A549 (cell line): ENCODE measurements at regions not wholly inside any gene's neighbourhood (a gene's known extent, or its start where the extent isn't known, plus 50 kb on each side); places are given as distances from the start of the nearest gene placed in this dataset.

ENCODE experiments used
- ATAC-seq, 2 experiments: fragments of 200-7000 bp in 1 of 2; fragments of >200 bp in 1 of 2; cut with Nextera tagmentation in 1 of 2; cut with Tn5 transposase in 1 of 2; 3 replicates each; pipeline versions ENCODE4 v1.8.0 to v1.9.1; 2018 to 2020; ENCODE audit warnings: mild to moderate bottlenecking in 1 of 2, moderate library complexity in 1 of 2
- CTCF ChIA-PET: fragments of 300-600 bp; sonication (Branson Sonifier 250); formaldehyde crosslinking; extraction: SDS; loops from one replicate; lab custom pipeline; 2021; ENCODE audit warnings: antibody characterized with exemption, inconsistent platforms; lab: Yijun Ruan, JAX
- POLR2A ChIA-PET: fragments of 350-600 bp; formaldehyde crosslinking; extraction: SDS; loops from one replicate; lab custom pipeline; 2021; ENCODE audit warnings: antibody characterized with exemption, inconsistent platforms; lab: Yijun Ruan, JAX
- DNase-seq, 2 experiments: peaks; one replicate each; pipeline versions ENCODE4 v3.0.0 to v3.0.0-alpha.2; 2011 to 2016; ENCODE audit warnings: low read depth in 1 of 2, low spot score in 1 of 2
- FAIRE-seq: peaks from 2 replicates; lab custom pipeline; 2011; peaks lifted over from hg19 to GRCh38; lab: Jason Lieb, UNC
- H3K27ac ChIP-seq, 2 experiments: fragments of >200 bp; sonication (Bioruptor Twin); formaldehyde crosslinking; 3 replicates each; pipeline ENCODE4 v1.5.1; 2016 to 2017
- H3K4me1 ChIP-seq: fragments of >200 bp; sonication (Bioruptor Twin); formaldehyde crosslinking; 3 replicates; pipeline ENCODE4 v1.6.1; 2016
- H3K4me2 ChIP-seq: fragments of >200 bp; sonication (Bioruptor Twin); formaldehyde crosslinking; 3 replicates; pipeline ENCODE4 v1.6.1; 2016
- H3K4me3 ChIP-seq: fragments of >200 bp; sonication (Bioruptor Twin); formaldehyde crosslinking; 3 replicates; pipeline ENCODE4 v1.5.1; 2016
- H3K9me3 ChIP-seq: fragments of >200 bp; sonication (Bioruptor Twin); formaldehyde crosslinking; 3 replicates; pipeline ENCODE4 v1.6.1; 2016
- E2F6 ChIP-seq: IDR thresholded peaks from 2 replicates; pipeline ENCODE4 v1.6.1; 2012; ENCODE audit warnings: low read depth, borderline replicate concordance
- EHMT2 ChIP-seq: fragments of 200-600 bp; sonication (generic); IDR thresholded peaks from 2 replicates; pipeline ENCODE4 v1.6.1; 2016; ENCODE audit warnings: antibody characterized with exemption, low read depth, mild to moderate bottlenecking, moderate library complexity
- FOSB ChIP-seq: fragments of 250-450 bp; sonication (Bioruptor Pico); IDR thresholded peaks from 2 replicates; pipeline ENCODE4 v1.5.0; 2020; ENCODE audit warnings: mild to moderate bottlenecking, moderate library complexity
- FOSL2 ChIP-seq, 2 experiments: fragments of 450-650 bp in 1 of 2; fragments of >200 bp in 1 of 2; sonication (Bioruptor Twin) in 1 of 2; formaldehyde crosslinking; IDR thresholded peaks; 2 replicates each; pipeline versions ENCODE4 v1.5.0 to v1.6.1; 2016 to 2020; ENCODE audit warnings: mild to moderate bottlenecking in 1 of 2, moderate library complexity in 1 of 2
- FOXS1 ChIP-seq: fragments of 250-450 bp; sonication (Bioruptor Pico); IDR thresholded peaks from 2 replicates; pipeline ENCODE4 v1.5.0; 2020; ENCODE audit warnings: mild to moderate bottlenecking, moderate library complexity
- HMGXB4 ChIP-seq: fragments of 250-450 bp; sonication (Bioruptor Pico); IDR thresholded peaks from 2 replicates; pipeline ENCODE4 v1.5.0; 2021; ENCODE audit warnings: mild to moderate bottlenecking, moderate library complexity, borderline replicate concordance
- MAFK ChIP-seq: fragments of 450-650 bp; IDR thresholded peaks from 2 replicates; pipeline ENCODE4 v1.6.1; 2014; ENCODE audit not compliant: partially characterized antibody
- MYC ChIP-seq: IDR thresholded peaks from 2 replicates; pipeline ENCODE4 v1.6.1; 2012; ENCODE audit warnings: mild to moderate bottlenecking, inconsistent platforms, low read length, improper control_type of control experiment, borderline replicate concordance
- PHF8 ChIP-seq: fragments of 200-600 bp; sonication (generic); IDR thresholded peaks from 2 replicates; pipeline ENCODE4 v1.6.1; 2016; ENCODE audit warnings: low read depth, mild to moderate bottlenecking, antibody characterized with exemption, moderate library complexity, borderline replicate concordance
- RNF2 ChIP-seq: fragments of 200-600 bp; sonication (generic); IDR thresholded peaks from 2 replicates; pipeline ENCODE4 v1.6.1; 2016; ENCODE audit warnings: low read depth, mild to moderate bottlenecking, antibody characterized with exemption, moderate library complexity, borderline replicate concordance
- SREBF2 ChIP-seq: fragments of 450-650 bp; IDR thresholded peaks from 2 replicates; pipeline ENCODE4 v1.6.1; 2014; ENCODE audit warnings: mild to moderate bottlenecking, moderate library complexity
- TFCP2L1 ChIP-seq: fragments of 250-450 bp; sonication (Bioruptor Pico); IDR thresholded peaks from 2 replicates; pipeline ENCODE4 v1.5.0; 2021; ENCODE audit warnings: mild to moderate bottlenecking
- ZC3H11A ChIP-seq: fragments of 450-650 bp; IDR thresholded peaks from 2 replicates; pipeline ENCODE4 v1.6.1; 2014; ENCODE audit warnings: antibody characterized with exemption, mild to moderate bottlenecking
- WGBS: methylation state at CpG from one replicate; pipeline ENCODE4 v1.1.6; 2017; ENCODE audit errors: missing lambda C conversion rate; 5-methylcytosine and 5-hydroxymethylcytosine counted together
- TF ChIP-seq, protein P1 (sequence below): fragments of 150-350 bp; IDR thresholded peaks from 2 replicates; pipeline ENCODE4 v1.6.1; 2014; ENCODE audit warnings: low read depth, mild to moderate bottlenecking, low read length
- TF ChIP-seq, protein P2 (sequence below): fragments of >200 bp; sonication (Bioruptor Twin); formaldehyde crosslinking; IDR thresholded peaks from 3 replicates; pipeline ENCODE4 v1.6.1; 2016
- TF ChIP-seq, protein P3 (sequence below): fragments of 250-450 bp; sonication (Bioruptor Pico); IDR thresholded peaks from 2 replicates; pipeline ENCODE4 v1.5.0; 2020; ENCODE audit warnings: low read depth, mild to moderate bottlenecking, moderate library complexity

DNA sequence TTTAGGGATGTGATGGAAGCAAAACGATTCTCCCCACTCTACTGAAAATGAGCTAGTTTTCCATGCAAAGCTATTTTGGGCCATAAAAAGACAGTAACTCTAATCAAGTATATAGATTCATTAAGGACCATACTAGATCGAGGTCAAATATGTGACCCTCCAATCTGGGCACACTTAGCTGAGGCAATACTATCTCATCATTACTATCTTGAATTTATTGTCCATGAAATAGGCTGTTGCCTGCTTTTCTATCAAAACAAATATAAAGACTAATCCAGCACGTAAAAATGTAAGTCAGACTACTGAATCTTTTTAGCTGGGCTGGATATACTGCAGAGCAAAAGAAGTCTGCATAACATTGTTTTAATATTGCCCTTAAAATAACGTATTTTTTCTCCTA is 943.1 kb downstream of the NR2F1-AS1 start:
- no peak for TF ChIP-seq FOSL2 (IDR thresholded peaks at IDR 0.05)
- no peak for TF ChIP-seq FOSL2 (CRISPR knock-in tag; IDR thresholded peaks at IDR 0.05)
- no peak for TF ChIP-seq TFCP2L1 (CRISPR knock-in tag)
- TF ChIP-seq, protein P1, sequence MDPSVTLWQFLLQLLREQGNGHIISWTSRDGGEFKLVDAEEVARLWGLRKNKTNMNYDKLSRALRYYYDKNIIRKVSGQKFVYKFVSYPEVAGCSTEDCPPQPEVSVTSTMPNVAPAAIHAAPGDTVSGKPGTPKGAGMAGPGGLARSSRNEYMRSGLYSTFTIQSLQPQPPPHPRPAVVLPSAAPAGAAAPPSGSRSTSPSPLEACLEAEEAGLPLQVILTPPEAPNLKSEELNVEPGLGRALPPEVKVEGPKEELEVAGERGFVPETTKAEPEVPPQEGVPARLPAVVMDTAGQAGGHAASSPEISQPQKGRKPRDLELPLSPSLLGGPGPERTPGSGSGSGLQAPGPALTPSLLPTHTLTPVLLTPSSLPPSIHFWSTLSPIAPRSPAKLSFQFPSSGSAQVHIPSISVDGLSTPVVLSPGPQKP, result no peak
- TF ChIP-seq, protein P2, sequence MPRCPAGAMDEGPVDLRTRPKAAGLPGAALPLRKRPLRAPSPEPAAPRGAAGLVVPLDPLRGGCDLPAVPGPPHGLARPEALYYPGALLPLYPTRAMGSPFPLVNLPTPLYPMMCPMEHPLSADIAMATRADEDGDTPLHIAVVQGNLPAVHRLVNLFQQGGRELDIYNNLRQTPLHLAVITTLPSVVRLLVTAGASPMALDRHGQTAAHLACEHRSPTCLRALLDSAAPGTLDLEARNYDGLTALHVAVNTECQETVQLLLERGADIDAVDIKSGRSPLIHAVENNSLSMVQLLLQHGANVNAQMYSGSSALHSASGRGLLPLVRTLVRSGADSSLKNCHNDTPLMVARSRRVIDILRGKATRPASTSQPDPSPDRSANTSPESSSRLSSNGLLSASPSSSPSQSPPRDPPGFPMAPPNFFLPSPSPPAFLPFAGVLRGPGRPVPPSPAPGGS, result no peak
- TF ChIP-seq MAFK, result no peak
- TF ChIP-seq PHF8, result no peak
- no peak for TF ChIP-seq MYC
- TF ChIP-seq, protein P3, sequence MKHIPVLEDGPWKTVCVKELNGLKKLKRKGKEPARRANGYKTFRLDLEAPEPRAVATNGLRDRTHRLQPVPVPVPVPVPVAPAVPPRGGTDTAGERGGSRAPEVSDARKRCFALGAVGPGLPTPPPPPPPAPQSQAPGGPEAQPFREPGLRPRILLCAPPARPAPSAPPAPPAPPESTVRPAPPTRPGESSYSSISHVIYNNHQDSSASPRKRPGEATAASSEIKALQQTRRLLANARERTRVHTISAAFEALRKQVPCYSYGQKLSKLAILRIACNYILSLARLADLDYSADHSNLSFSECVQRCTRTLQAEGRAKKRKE, result no peak
- TF ChIP-seq FOSB, result no peak
- TF ChIP-seq HMGXB4 (CRISPR knock-in tag), result no peak
- no peak overlapping the region for H3K4me3 ChIP-seq
- no peak for ATAC-seq
- H3K27ac ChIP-seq, result no peak overlapping the region
- WGBS, result 84% methylated on average over 4 of the region's 4 CpGs
- POLR2A ChIA-PET, result no interaction called here
- CTCF ChIA-PET, result no interaction called here
- peaks cover 28% of the 10 kb centered on the region for H3K4me1 ChIP-seq
- no peak for DNase-seq
- no peak overlapping the region for H3K4me2 ChIP-seq
- H3K9me3 ChIP-seq, result no peaks in the 10 kb centered on the region
- no peak for FAIRE-seq

- peaks cover 25% of the 10 kb centered on the region for H3K4me1 ChIP-seq
- TF ChIP-seq RNF2 (no peak), ZC3H11A (no peak), SREBF2 (no peak), EHMT2 (no peak), E2F6 (no peak), FOXS1 (CRISPR knock-in tag) (no peak), FOSL2 (IDR thresholded peaks at IDR 0.05) (no peak), FOSL2 (CRISPR knock-in tag; IDR thresholded peaks at IDR 0.05) (no peak)
- TF ChIP-seq, protein P2, result no peak
- TF ChIP-seq, all 56 proteins: peak for 0
- WGBS, result 76% methylated on average over 2 of the region's 2 CpGs
- DNase-seq, result no peak
- FAIRE-seq, result no peak
- Histone ChIP-seq H3K4me3 (no peak overlapping the region), H3K4me2 (no peak overlapping the region), H3K9me3 (no peaks in the 10 kb centered on the region), H3K27ac (no peak overlapping the region)
- POLR2A ChIA-PET, result no interaction called here
- CTCF ChIA-PET, result no interaction called here
- ATAC-seq, result no peak
Measured at GRCh38 chr5:92637247-92637646, 943.8 kb downstream of the NR2F1-AS1 start.
